Adrenal gland (tissue), 9 donors: ENCODE measurements at regions not wholly inside any gene's neighbourhood (a gene's known extent, or its start where the extent isn't known, plus 50 kb on each side); places are given as distances from the start of the nearest gene placed in this dataset.

Experiments used
- DNase-seq, 7 donors: peaks; one replicate each; pipeline ENCODE4 v3.0.0-alpha.2; 2019 to 2020
- H3K27ac ChIP-seq, 5 donors: fragments of 200-600 bp; sonication (generic) in 4 of 5; 1 replicate in 3 of 5; 2 replicates in 2 of 5; pipeline versions ENCODE4 v1.5.1 to v1.8.0; 2016 to 2020; ENCODE audit warnings: mild to moderate bottlenecking in 1 of 5
- H3K27me3 ChIP-seq: fragments of 200-600 bp; 2 replicates; pipeline ENCODE4 v1.8.0; 2021
- H3K36me3 ChIP-seq, 2 donors: fragments of 200-600 bp; replicated peaks in 1 of 2; 1 replicate in 1 of 2; 2 replicates in 1 of 2; pipeline versions ENCODE4 v1.5.1 to v1.8.0; 2018 to 2022
- H3K4me1 ChIP-seq, 2 donors: fragments of 200-600 bp; replicated peaks in 1 of 2; 1 replicate in 1 of 2; 2 replicates in 1 of 2; pipeline versions ENCODE4 v1.5.1 to v1.8.0; 2018 to 2021
- H3K4me3 ChIP-seq, 4 donors: fragments of 200-600 bp; sonication (generic) in 3 of 4; one replicate each; pipeline ENCODE4 v1.5.1; 2016 to 2018
- H3K9me3 ChIP-seq, 3 donors: fragments of 200-600 bp; sonication (generic) in 1 of 3; replicated peaks in 1 of 3; 1 replicate in 2 of 3; 2 replicates in 1 of 3; pipeline versions ENCODE4 v1.5.1 to v1.8.0; 2016 to 2021
- POLR2A ChIP-seq, 2 donors: fragments of 450-650 bp; IDR thresholded peaks; one replicate each; pipeline ENCODE4 v1.6.1; 2017; ENCODE audit warnings: antibody characterized with exemption in 2 of 2, mild to moderate bottlenecking in 2 of 2, moderate library complexity in 1 of 2
- WGBS, 4 donors: extraction: QIAGEN DNeasy Blood & Tissue Kit in 2 of 4; methylation state at CpG; one replicate each; pipeline versions ENCODE4 v1.1.5 to v1.1.7; 2013 to 2017; 5-methylcytosine and 5-hydroxymethylcytosine counted together
- intact Hi-C, 2 donors: fragments of 100-400 bp; cut with DNase I; formaldehyde crosslinking; loops; one replicate each; pipeline versions ENCODE4 v1.14.1 to v1.15.0; 2022 to 2023
- TF ChIP-seq, protein P1 (sequence below), 6 experiments: fragments of 450-650 bp in 4 of 6; fragments of 200-600 bp in 2 of 6; sonication (generic) in 1 of 6; IDR thresholded peaks; 1 replicate in 5 of 6; 2 replicates in 1 of 6; pipeline versions ENCODE4 v1.5.1 to v1.8.0; 2016 to 2021; ENCODE audit warnings: antibody characterized with exemption in 6 of 6, mild to moderate bottlenecking in 2 of 6, moderate library complexity in 1 of 6
- donor health status: healthy with polysubstance abuse.
- donor health status: Bipolar disorder and iron deficiency.
- donor health status: DM: yes; HTN: yes; CAD: no.
- donor health status: DM: no; HTN: no; CAD: no.
- donor health status: DM: no; HTN: no; CAD: no.

DNA sequence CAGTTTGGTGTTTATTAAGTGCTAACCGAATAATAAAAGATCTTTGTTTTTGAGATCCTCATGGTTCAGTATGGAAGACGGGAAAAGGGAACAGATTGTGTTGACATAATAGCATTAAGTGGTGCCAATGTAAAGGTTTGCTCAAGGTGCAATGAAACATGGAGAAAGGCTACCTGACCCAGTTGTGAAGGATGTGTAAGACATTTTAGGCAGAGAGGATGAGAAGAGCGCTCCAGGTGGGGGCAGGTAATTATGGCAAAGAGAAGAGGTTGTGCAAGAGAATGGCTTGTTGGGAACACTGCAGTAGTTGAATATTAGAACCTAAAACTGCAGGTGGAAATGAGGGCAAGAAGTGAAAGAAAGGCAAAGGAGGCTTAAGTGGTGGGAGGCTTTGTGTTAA is 140.8 kb downstream of the DIPK2A start:
- H3K36me3 ChIP-seq: no peaks in the 10 kb centered on the region
- no peaks in the 10 kb centered on the region for H3K9me3 ChIP-seq
- H3K4me3 ChIP-seq: no peak overlapping the region
- 85 to 96% (median 90%) methylated on average over 3 of the region's 3 CpGs for WGBS, 4 donors
- TF ChIP-seq, protein P1, sequence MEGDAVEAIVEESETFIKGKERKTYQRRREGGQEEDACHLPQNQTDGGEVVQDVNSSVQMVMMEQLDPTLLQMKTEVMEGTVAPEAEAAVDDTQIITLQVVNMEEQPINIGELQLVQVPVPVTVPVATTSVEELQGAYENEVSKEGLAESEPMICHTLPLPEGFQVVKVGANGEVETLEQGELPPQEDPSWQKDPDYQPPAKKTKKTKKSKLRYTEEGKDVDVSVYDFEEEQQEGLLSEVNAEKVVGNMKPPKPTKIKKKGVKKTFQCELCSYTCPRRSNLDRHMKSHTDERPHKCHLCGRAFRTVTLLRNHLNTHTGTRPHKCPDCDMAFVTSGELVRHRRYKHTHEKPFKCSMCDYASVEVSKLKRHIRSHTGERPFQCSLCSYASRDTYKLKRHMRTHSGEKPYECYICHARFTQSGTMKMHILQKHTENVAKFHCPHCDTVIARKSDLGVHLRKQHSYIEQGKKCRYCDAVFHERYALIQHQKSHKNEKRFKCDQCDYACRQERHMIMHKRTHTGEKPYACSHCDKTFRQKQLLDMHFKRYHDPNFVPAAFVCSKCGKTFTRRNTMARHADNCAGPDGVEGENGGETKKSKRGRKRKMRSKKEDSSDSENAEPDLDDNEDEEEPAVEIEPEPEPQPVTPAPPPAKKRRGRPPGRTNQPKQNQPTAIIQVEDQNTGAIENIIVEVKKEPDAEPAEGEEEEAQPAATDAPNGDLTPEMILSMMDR (IDR thresholded peaks at IDR 0.05): no peak
- no peak for TF ChIP-seq POLR2A (IDR thresholded peaks at IDR 0.05)
- H3K27me3 ChIP-seq: no peaks in the 10 kb centered on the region
- no peak overlapping the region for H3K27ac ChIP-seq
- DNase-seq: no peak
- intact Hi-C loops: no loop called here
- H3K4me1 ChIP-seq: no peaks in the 10 kb centered on the region

DNA sequence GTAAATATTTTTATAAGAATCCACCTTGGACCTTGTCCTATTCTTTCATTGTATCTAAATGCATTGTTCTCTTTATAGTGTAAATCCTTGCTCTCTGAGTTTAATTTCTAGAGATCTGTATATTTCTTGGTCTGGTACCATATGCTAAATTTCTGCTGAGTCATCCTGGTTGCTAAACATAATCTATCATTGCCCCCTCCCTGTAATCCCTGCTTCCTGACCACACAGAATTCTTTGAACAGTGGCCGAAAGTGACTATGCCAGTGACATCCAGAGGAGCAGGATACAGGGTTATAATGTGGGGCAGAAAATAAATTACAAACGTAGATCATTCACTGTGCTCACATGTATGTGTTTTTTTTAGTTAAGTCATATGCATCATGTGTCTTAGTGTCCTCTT is 143.1 kb downstream of the DIPK2A start:
- no peak for TF ChIP-seq POLR2A (IDR thresholded peaks at IDR 0.05)
- TF ChIP-seq, protein P1 (IDR thresholded peaks at IDR 0.05): no peak
- Histone ChIP-seq H3K36me3 (no peaks in the 10 kb centered on the region), H3K4me3 (no peak overlapping the region), H3K4me1 (no peaks in the 10 kb centered on the region), H3K27me3 (no peaks in the 10 kb centered on the region), H3K27ac (no peak overlapping the region), H3K9me3 (no peaks in the 10 kb centered on the region)
- 28 to 42% (median 30%) methylated on average over 2 of the region's 2 CpGs for WGBS, 4 donors
- intact Hi-C loops: no loop called here
- DNase-seq: no peak

DNA sequence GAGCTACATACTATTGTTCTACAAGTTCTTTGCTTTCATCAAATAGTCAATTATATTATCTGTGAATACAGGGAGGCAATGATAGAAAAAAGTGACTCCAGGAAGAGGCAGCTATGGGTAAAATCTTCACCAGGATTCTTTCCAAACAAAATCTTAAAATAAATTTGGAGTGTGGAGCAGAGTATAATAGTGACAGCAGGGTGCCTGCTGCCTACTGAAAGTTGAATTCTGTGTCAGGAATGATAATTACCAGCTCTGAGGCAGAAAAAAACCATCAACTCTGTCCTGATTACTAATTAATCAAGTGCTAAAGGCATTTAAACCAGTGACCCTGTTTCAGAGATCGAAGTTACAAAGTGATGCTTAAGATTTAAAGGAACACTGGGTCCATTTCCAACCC is 148.0 kb downstream of the DIPK2A start:
- DNase-seq: no peak
- H3K4me1 ChIP-seq: no peaks in the 10 kb centered on the region
- intact Hi-C loops: no loop called here
- TF ChIP-seq, protein P1 (IDR thresholded peaks at IDR 0.05): no peak
- TF ChIP-seq POLR2A (IDR thresholded peaks at IDR 0.05): no peak
- H3K4me3 ChIP-seq: no peak overlapping the region
- H3K27ac ChIP-seq: no peak overlapping the region
- H3K36me3 ChIP-seq: no peaks in the 10 kb centered on the region
- H3K27me3 ChIP-seq: no peaks in the 10 kb centered on the region
- 43 to 66% (median 51%) methylated on average over 1 of the region's 1 CpG for WGBS, 4 donors
- no peaks in the 10 kb centered on the region for H3K9me3 ChIP-seq

DNA sequence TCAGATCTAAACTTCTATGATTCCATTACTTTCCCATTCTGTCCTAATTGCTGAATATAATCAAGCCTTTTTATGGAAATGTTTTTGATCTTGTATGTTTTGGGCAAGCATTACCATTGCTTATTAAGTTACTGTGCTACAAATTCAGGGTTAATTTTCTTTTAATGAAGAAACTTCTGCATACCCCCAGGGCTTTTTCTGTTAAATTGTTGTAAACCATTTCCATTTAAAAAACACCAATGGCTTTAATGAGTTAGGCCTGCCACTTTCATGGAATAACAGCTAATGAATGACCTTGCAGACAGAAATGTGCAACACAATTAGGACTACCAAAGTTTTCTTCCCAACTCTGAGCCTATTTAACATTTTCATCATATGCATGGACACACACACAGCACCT is 150.0 kb downstream of the DIPK2A start:
- Histone ChIP-seq H3K36me3 (no peaks in the 10 kb centered on the region), H3K4me1 (no peaks in the 10 kb centered on the region), H3K27ac (no peak overlapping the region), H3K27me3 (no peaks in the 10 kb centered on the region), H3K9me3 (no peaks in the 10 kb centered on the region), H3K4me3 (no peak overlapping the region)
- DNase-seq: no peak
- TF ChIP-seq POLR2A (IDR thresholded peaks at IDR 0.05): no peak
- TF ChIP-seq, protein P1 (IDR thresholded peaks at IDR 0.05): no peak
- intact Hi-C loops: no loop called here
